ENCODE measurements at regions not wholly inside any gene's neighbourhood (a gene's known extent, or its start where the extent isn't known, plus 50 kb on each side); places are given as distances from the start of the nearest gene placed in this dataset.
"Not testable (repeated sequence)": the region's sequence is repeated elsewhere in the genome, so short reads cannot be mapped to it uniquely, and the experiment has no call there.

- Histone ChIP-seq H3K4me1 (ENCODE audit: insufficient read depth, low read length) (no peaks in the 10 kb centered on the region), H3K9me3 (ENCODE audit: low read length) (no peaks in the 10 kb centered on the region), H3K4me3 (ENCODE audit: low read length) (no peak overlapping the region), H3K27me3 (ENCODE audit: insufficient read depth, low read length) (no peaks in the 10 kb centered on the region), H3K36me3 (ENCODE audit: insufficient read depth, low read length) (no peaks in the 10 kb centered on the region), H2AFZ (ENCODE audit: low read depth, low read length) (no peak overlapping the region)
Observed at GRCh38 chr6:155880900-155881299, 425.3 kb upstream of the NOX3 start.

DNA sequence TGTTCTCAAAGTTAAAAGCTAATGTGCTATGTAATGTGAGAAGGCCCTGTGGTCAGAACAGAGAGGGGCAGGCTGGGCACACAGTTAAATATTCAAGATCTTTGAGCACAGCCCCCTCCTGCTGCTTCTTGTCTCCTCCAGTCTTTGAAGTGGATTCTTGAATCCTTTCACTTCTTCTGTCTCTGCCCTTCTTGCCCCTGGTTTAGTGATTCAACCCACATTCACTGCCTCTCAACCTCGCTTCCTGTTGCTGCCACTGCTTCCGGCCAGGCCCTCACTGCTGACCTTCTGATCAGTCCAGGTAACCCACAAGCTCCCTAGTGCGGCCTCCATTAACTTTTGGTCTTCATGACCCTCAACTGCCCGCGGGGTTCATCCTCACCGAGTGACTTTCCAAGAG lies 417.3 kb upstream of the NOX3 start:
- Histone ChIP-seq H3K4me1 (ENCODE audit: insufficient read depth, low read length) (no peaks in the 10 kb centered on the region), H3K27me3 (ENCODE audit: insufficient read depth, low read length) (no peaks in the 10 kb centered on the region), H2AFZ (ENCODE audit: low read depth, low read length) (no peak overlapping the region), H3K36me3 (ENCODE audit: insufficient read depth, low read length) (no peaks in the 10 kb centered on the region), H3K9me3 (ENCODE audit: low read length) (no peaks in the 10 kb centered on the region), H3K4me3 (ENCODE audit: low read length) (no peak overlapping the region)

GRCh38 chr6:155867682-155868081 lies 412.0 kb upstream of the NOX3 start:
- Histone ChIP-seq H3K9me3 (ENCODE audit: low read length) (no peaks in the 10 kb centered on the region), H3K36me3 (ENCODE audit: insufficient read depth, low read length) (no peaks in the 10 kb centered on the region), H3K4me3 (ENCODE audit: low read length) (no peak overlapping the region), H3K4me1 (ENCODE audit: insufficient read depth, low read length) (no peaks in the 10 kb centered on the region), H2AFZ (ENCODE audit: low read depth, low read length) (no peak overlapping the region), H3K27me3 (ENCODE audit: insufficient read depth, low read length) (no peaks in the 10 kb centered on the region)

DNA sequence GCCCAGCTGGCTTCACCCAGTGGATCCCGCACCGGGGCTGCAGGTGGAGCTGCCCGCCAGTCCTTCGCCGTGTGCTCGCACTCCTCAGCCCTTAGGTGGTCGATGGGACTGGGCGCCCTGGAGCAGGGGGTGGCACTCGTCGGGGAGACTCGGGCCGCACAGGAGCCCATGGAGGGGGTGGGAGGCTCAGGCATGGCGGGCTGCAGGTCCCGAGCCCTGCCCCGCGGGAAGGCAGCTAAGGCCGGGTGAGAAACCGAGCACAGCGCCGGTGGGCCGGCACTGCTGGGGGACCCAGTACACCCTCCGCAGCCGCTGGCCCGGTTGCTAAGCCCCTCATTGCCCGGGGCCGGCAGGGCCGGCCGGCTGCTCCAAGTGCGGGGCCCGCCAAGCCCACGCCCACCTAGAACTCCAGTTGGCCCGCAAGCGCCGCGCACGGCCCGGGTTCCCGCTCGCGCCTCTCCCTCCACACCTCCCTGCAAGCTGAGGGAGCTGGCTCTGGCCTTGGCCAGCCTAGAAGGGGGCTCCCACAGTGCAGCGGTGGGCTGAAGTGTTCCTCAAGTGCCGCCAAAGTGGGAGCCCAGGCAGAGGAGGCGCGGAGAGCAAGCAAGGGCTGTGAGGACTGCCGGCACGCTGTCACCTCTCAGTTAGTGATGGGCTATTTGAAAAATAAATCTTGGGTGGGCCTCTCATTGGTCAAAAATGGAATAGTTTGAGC lies 411.2 kb upstream of the NOX3 start:
- not testable (repeated sequence) for H3K4me1 ChIP-seq (ENCODE audit: insufficient read depth, low read length); H3K36me3 ChIP-seq (ENCODE audit: insufficient read depth, low read length); H3K9me3 ChIP-seq (ENCODE audit: low read length); H3K27me3 ChIP-seq (ENCODE audit: insufficient read depth, low read length); H2AFZ ChIP-seq (ENCODE audit: low read depth, low read length); H3K4me3 ChIP-seq (ENCODE audit: low read length)

DNA sequence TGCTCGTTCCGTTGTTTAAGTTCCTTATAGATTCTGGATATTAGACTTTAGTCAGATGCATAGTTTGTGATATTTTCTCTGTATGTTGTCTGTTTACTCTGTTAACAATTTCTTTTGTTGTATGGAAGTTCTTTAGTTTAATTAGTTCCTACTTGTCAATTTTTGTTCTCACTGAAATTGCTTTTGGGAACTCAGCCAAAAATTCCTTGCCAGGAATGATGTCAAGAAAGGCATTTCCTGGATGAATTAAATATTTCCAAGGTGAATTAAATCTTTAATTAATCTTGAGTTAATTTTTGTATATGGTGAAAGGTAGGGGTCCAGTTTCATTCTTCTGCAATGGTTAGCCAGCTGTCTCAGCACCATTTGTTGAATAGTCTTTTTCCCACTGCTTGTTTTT lies 406.2 kb upstream of the NOX3 start:
- Histone ChIP-seq H3K9me3 (ENCODE audit: low read length) (no peaks in the 10 kb centered on the region), H3K4me1 (ENCODE audit: insufficient read depth, low read length) (no peaks in the 10 kb centered on the region), H3K4me3 (ENCODE audit: low read length) (no peak overlapping the region), H2AFZ (ENCODE audit: low read depth, low read length) (no peak overlapping the region), H3K36me3 (ENCODE audit: insufficient read depth, low read length) (no peaks in the 10 kb centered on the region), H3K27me3 (ENCODE audit: insufficient read depth, low read length) (no peaks in the 10 kb centered on the region)

- not testable (repeated sequence) for H2AFZ ChIP-seq (ENCODE audit: low read depth, low read length); H3K36me3 ChIP-seq (ENCODE audit: insufficient read depth, low read length); H3K27me3 ChIP-seq (ENCODE audit: insufficient read depth, low read length); H3K4me3 ChIP-seq (ENCODE audit: low read length); H3K4me1 ChIP-seq (ENCODE audit: insufficient read depth, low read length); H3K9me3 ChIP-seq (ENCODE audit: low read length)
Observed at GRCh38 chr6:155858906-155859305, 403.3 kb upstream of the NOX3 start.

DNA sequence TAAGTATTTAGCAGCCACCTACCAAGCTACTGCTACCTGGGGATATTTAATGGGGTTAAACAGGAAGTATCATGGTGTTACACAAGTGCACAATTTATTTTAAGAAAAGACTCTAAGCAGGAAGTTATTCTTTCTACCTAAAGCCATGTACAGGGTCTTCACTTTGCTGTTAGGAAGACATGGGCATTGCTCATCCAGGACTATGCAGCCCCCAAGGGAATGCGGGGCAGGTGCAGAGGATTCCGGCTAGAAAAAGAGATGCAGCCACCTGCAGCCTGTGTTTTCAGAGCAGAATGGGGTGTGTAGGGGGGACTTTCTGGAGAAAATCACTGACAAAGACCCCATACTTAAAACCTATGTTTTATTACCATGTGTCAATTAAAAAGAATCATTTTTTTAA lies 399.1 kb upstream of the NOX3 start:
- H3K9me3 ChIP-seq (ENCODE audit: low read length): no peaks in the 10 kb centered on the region
- no peaks in the 10 kb centered on the region for H3K36me3 ChIP-seq (ENCODE audit: insufficient read depth, low read length)
- no peak overlapping the region for H3K4me3 ChIP-seq (ENCODE audit: low read length)
- no peaks in the 10 kb centered on the region for H3K27me3 ChIP-seq (ENCODE audit: insufficient read depth, low read length)
- H3K4me1 ChIP-seq (ENCODE audit: insufficient read depth, low read length): no peaks in the 10 kb centered on the region
- H2AFZ ChIP-seq (ENCODE audit: low read depth, low read length): no peak overlapping the region

- H3K36me3 ChIP-seq (ENCODE audit: insufficient read depth, low read length): no peaks in the 10 kb centered on the region
- H3K27me3 ChIP-seq (ENCODE audit: insufficient read depth, low read length): no peaks in the 10 kb centered on the region
- H2AFZ ChIP-seq (ENCODE audit: low read depth, low read length): no peak overlapping the region
- H3K9me3 ChIP-seq (ENCODE audit: low read length): no peaks in the 10 kb centered on the region
- no peak overlapping the region for H3K4me3 ChIP-seq (ENCODE audit: low read length)
- H3K4me1 ChIP-seq (ENCODE audit: insufficient read depth, low read length): no peaks in the 10 kb centered on the region
Observed at GRCh38 chr6:155853011-155853410, 397.4 kb upstream of the NOX3 start.

GRCh38 chr6:155850408-155850841 lies 394.8 kb upstream of the NOX3 start:
- H3K36me3 ChIP-seq (ENCODE audit: insufficient read depth, low read length): no peaks in the 10 kb centered on the region

GRCh38 chr6:155847711-155848110 lies 392.1 kb upstream of the NOX3 start:
- Histone ChIP-seq H3K9me3 (ENCODE audit: low read length) (no peaks in the 10 kb centered on the region), H3K36me3 (ENCODE audit: insufficient read depth, low read length) (no peaks in the 10 kb centered on the region), H3K27me3 (ENCODE audit: insufficient read depth, low read length) (no peaks in the 10 kb centered on the region), H3K4me3 (ENCODE audit: low read length) (no peak overlapping the region), H2AFZ (ENCODE audit: low read depth, low read length) (no peak overlapping the region), H3K4me1 (ENCODE audit: insufficient read depth, low read length) (no peaks in the 10 kb centered on the region)

More at GRCh38 chr6:155850408-155850841, 394.8 kb upstream of the NOX3 start:
- no peaks in the 10 kb centered on the region for H3K27me3 ChIP-seq (ENCODE audit: insufficient read depth, low read length)
- no peak overlapping the region for H2AFZ ChIP-seq (ENCODE audit: low read depth, low read length)
- no peaks in the 10 kb centered on the region for H3K9me3 ChIP-seq (ENCODE audit: low read length)
- no peak overlapping the region for H3K4me3 ChIP-seq (ENCODE audit: low read length)
- H3K4me1 ChIP-seq (ENCODE audit: insufficient read depth, low read length): no peaks in the 10 kb centered on the region

GRCh38 chr6:155837474-155837873 lies 381.8 kb upstream of the NOX3 start:
- Histone ChIP-seq H3K9me3 (ENCODE audit: low read length) (no peaks in the 10 kb centered on the region), H3K36me3 (ENCODE audit: insufficient read depth, low read length) (no peaks in the 10 kb centered on the region), H2AFZ (ENCODE audit: low read depth, low read length) (no peak overlapping the region), H3K27me3 (ENCODE audit: insufficient read depth, low read length) (no peaks in the 10 kb centered on the region), H3K4me1 (ENCODE audit: insufficient read depth, low read length) (no peaks in the 10 kb centered on the region), H3K4me3 (ENCODE audit: low read length) (no peak overlapping the region)

DNA sequence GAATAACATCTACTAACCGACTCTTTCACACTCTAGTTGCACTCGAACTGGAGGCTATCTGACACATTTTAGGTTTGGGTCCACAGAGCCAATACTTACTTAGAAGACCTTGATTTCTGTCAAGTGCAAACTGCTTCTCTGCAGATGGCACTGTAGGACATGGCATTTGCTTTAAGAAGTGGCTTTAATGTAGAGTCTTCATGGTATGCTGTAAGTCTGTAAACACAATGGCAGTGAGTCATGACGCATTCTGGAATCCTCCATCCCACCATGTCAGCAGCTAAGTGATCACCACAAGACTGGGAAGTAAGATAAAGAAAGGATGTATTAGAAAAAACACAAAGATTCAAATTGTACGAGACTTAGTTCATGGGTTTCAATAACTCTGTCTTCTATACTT lies 377.0 kb upstream of the NOX3 start:
- no peaks in the 10 kb centered on the region for H3K9me3 ChIP-seq (ENCODE audit: low read length)
- no peaks in the 10 kb centered on the region for H3K4me1 ChIP-seq (ENCODE audit: insufficient read depth, low read length)
- H3K4me3 ChIP-seq (ENCODE audit: low read length): no peak overlapping the region
- no peaks in the 10 kb centered on the region for H3K27me3 ChIP-seq (ENCODE audit: insufficient read depth, low read length)
- H3K36me3 ChIP-seq (ENCODE audit: insufficient read depth, low read length): no peaks in the 10 kb centered on the region
- H2AFZ ChIP-seq (ENCODE audit: low read depth, low read length): no peak overlapping the region

DNA sequence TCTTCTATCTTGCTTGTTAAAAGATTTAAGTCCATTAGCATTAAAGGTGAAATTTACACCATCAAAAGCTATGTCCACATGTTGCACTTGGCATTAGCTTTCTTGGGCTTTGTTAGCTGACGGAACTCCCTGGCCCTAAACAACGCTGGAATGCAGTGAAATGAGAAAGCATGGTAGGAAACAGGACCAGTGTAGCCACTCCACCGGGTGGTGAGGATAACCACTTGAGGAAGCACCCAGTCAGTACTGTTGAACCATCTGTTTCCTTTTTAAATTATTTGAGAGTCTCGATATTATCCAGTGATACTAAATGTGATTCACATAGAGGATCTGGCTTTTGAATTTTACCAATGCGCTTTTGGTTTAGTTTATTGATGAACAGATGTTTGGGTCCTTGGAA lies 374.9 kb upstream of the NOX3 start:
- Histone ChIP-seq H3K9me3 (ENCODE audit: low read length) (no peaks in the 10 kb centered on the region), H2AFZ (ENCODE audit: low read depth, low read length) (no peak overlapping the region), H3K4me3 (ENCODE audit: low read length) (no peak overlapping the region), H3K4me1 (ENCODE audit: insufficient read depth, low read length) (no peaks in the 10 kb centered on the region), H3K27me3 (ENCODE audit: insufficient read depth, low read length) (no peaks in the 10 kb centered on the region), H3K36me3 (ENCODE audit: insufficient read depth, low read length) (no peaks in the 10 kb centered on the region)

DNA sequence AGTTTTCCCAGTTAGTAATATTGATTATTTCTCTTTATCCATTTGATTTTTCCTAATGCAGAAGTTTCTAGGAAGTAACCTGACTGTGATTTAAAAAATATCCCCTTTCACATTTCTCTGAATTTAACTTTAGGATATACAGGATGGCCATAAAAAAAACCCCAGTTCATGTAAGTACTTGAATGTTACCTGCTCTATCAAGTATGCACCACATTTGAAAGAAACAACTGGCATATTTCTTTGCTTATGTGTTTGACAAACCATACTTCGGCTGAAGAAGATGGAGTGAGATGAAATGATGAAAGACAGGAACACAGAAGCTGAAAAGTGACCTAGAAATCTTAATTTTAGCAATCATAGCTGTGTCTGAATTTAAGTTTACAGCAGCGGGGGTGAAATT lies 374.0 kb upstream of the NOX3 start:
- no peaks in the 10 kb centered on the region for H3K9me3 ChIP-seq (ENCODE audit: low read length)
- H3K27me3 ChIP-seq (ENCODE audit: insufficient read depth, low read length): no peaks in the 10 kb centered on the region
- H3K4me3 ChIP-seq (ENCODE audit: low read length): no peak overlapping the region

More for the DNA sequence above, 374.0 kb upstream of the NOX3 start:
- no peaks in the 10 kb centered on the region for H3K4me1 ChIP-seq (ENCODE audit: insufficient read depth, low read length)
- no peaks in the 10 kb centered on the region for H3K36me3 ChIP-seq (ENCODE audit: insufficient read depth, low read length)
- no peak overlapping the region for H2AFZ ChIP-seq (ENCODE audit: low read depth, low read length)
